ENCODE measurements at regions not wholly inside any gene's neighbourhood (a gene's known extent, or its start where the extent isn't known, plus 50 kb on each side); places are given as distances from the start of the nearest gene placed in this dataset.
A peak's percentile ranks its signal among the peaks of the same experiment; 100 is the strongest.

GRCh38 chr19:46950526-46951170 lies 69.0 kb upstream of the NPAS1 start:
- peak overlapping the region; percentile 73 for H3K27ac ChIP-seq (ENCODE audit: control insufficient read depth, insufficient read depth, low read length)
- dilution Hi-C loops (cut with MboI; ENCODE audit: extremely low pct_ligation_motif_present, low sequenced_read_pairs), result no loop called here
- no peak for TF ChIP-seq CTCF (optimal IDR thresholded peaks at IDR 0.05 in 1 of 3, IDR thresholded peaks at IDR 0.05 in 1 of 3, conservative IDR thresholded peaks at IDR 0.05 in 1 of 3; ENCODE audit: extremely low read depth in 1 of 3, insufficient read depth in 2 of 3, low read length in 3 of 3)
- no peak for TF ChIP-seq EZH2 (IDR thresholded peaks at IDR 0.05; ENCODE audit: low read length)

GRCh38 chr19:46951171-46951986 lies 68.3 kb upstream of the NPAS1 start:
- FAIRE-seq, result peak; percentile 79
- H3K4me1 ChIP-seq (ENCODE audit: control insufficient read depth, extremely low read depth, insufficient read depth, low read length), result peaks cover 32% of the 10 kb centered on the region
- H3K9me3 ChIP-seq (ENCODE audit: control insufficient read depth, low read depth, low read length), result no peaks in the 10 kb centered on the region
- dilution Hi-C loops (cut with MboI; ENCODE audit: extremely low pct_ligation_motif_present, low sequenced_read_pairs), result no loop called here
- H3K9ac ChIP-seq (ENCODE audit: control insufficient read depth, extremely low read depth, insufficient read depth, low read length), result peak overlapping the region; percentile 28
- peak overlapping the region; percentile 73 for H3K27ac ChIP-seq (ENCODE audit: control insufficient read depth, insufficient read depth, low read length)
- peaks cover 9% of the 10 kb centered on the region for H4K20me1 ChIP-seq (ENCODE audit: control insufficient read depth, extremely low read depth, insufficient read depth, low read length)
- peaks cover 1 to 8% of the 10 kb centered on the region in 2 experiments for H3K36me3 ChIP-seq (ENCODE audit: control insufficient read depth in 2 of 2, extremely low read depth in 1 of 2, insufficient read depth in 2 of 2, low read length in 2 of 2)
- H3K27me3 ChIP-seq (ENCODE audit: control insufficient read depth, extremely low read depth, insufficient read depth, low read length), result no peaks in the 10 kb centered on the region
- H3K4me2 ChIP-seq (ENCODE audit: control insufficient read depth, extremely low read depth, insufficient read depth, low read depth, low read length), result peak overlapping the region; percentile 77
- H3K4me3 ChIP-seq (ENCODE audit: control insufficient read depth in 2 of 3, extremely low read depth in 1 of 3, insufficient read depth in 2 of 3, low read depth in 1 of 3, low read length in 3 of 3), result no peak overlapping the region
- H3K79me2 ChIP-seq (ENCODE audit: control insufficient read depth, insufficient read depth, low read length), result peaks cover 33% of the 10 kb centered on the region
- peaks cover 3% of the 10 kb centered on the region for H3K9me1 ChIP-seq (ENCODE audit: control insufficient read depth, extremely low read depth, insufficient read depth, low read length)
- H2AFZ ChIP-seq (ENCODE audit: control insufficient read depth, low read length), result no peak overlapping the region
- peak; percentile 59 for DNase-seq (ENCODE audit: low read depth, low spot score)
- TF ChIP-seq EZH2 (IDR thresholded peaks at IDR 0.05; ENCODE audit: low read length) (no peak), CTCF (optimal IDR thresholded peaks at IDR 0.05 in 1 of 3, IDR thresholded peaks at IDR 0.05 in 1 of 3, conservative IDR thresholded peaks at IDR 0.05 in 1 of 3; ENCODE audit: extremely low read depth in 1 of 3, insufficient read depth in 2 of 3, low read length in 3 of 3) (no peak)

More at GRCh38 chr19:46950526-46951170, 69.0 kb upstream of the NPAS1 start:
- DNase-seq (ENCODE audit: low read depth, low spot score), result no peak
- no peaks in the 10 kb centered on the region for H3K9me3 ChIP-seq (ENCODE audit: control insufficient read depth, low read depth, low read length)
- peaks cover 3% of the 10 kb centered on the region for H3K9me1 ChIP-seq (ENCODE audit: control insufficient read depth, extremely low read depth, insufficient read depth, low read length)
- peaks cover 9% of the 10 kb centered on the region for H4K20me1 ChIP-seq (ENCODE audit: control insufficient read depth, extremely low read depth, insufficient read depth, low read length)
- no peak overlapping the region for H3K4me3 ChIP-seq (ENCODE audit: control insufficient read depth in 2 of 3, extremely low read depth in 1 of 3, insufficient read depth in 2 of 3, low read depth in 1 of 3, low read length in 3 of 3)
- FAIRE-seq, result no peak
- H3K9ac ChIP-seq (ENCODE audit: control insufficient read depth, extremely low read depth, insufficient read depth, low read length), result peak overlapping the region; percentile 26
- H3K4me2 ChIP-seq (ENCODE audit: control insufficient read depth, extremely low read depth, insufficient read depth, low read depth, low read length), result peak overlapping the region; percentile 77
- H3K4me1 ChIP-seq (ENCODE audit: control insufficient read depth, extremely low read depth, insufficient read depth, low read length), result peaks cover 30% of the 10 kb centered on the region
- peaks cover 1 to 8% of the 10 kb centered on the region in 2 experiments for H3K36me3 ChIP-seq (ENCODE audit: control insufficient read depth in 2 of 2, extremely low read depth in 1 of 2, insufficient read depth in 2 of 2, low read length in 2 of 2)
- peaks cover 34% of the 10 kb centered on the region for H3K79me2 ChIP-seq (ENCODE audit: control insufficient read depth, insufficient read depth, low read length)
- H2AFZ ChIP-seq (ENCODE audit: control insufficient read depth, low read length), result no peak overlapping the region
- no peaks in the 10 kb centered on the region for H3K27me3 ChIP-seq (ENCODE audit: control insufficient read depth, extremely low read depth, insufficient read depth, low read length)

Data from keratinocyte (primary cell).